Thyroid gland (tissue), 4 donors: ENCODE measurements at regions not wholly inside any gene's neighbourhood (a gene's known extent, or its start where the extent isn't known, plus 50 kb on each side); places are given as distances from the start of the nearest gene placed in this dataset.

Experiments used
- POLR2A ChIP-seq, 2 donors: fragments of 450-650 bp; IDR thresholded peaks; one replicate each; pipeline ENCODE4 v1.6.1; 2017; ENCODE audit warnings: antibody characterized with exemption in 2 of 2, mild to moderate bottlenecking in 2 of 2, moderate library complexity in 1 of 2
- TF ChIP-seq, protein P1 (sequence below), 6 experiments: fragments of 200-600 bp in 3 of 6; fragments of 450-650 bp in 3 of 6; sonication (generic) in 3 of 6; IDR thresholded peaks; one replicate each; pipeline ENCODE4 v1.5.1; 2016 to 2019; ENCODE audit warnings: antibody characterized with exemption in 6 of 6, mild to moderate bottlenecking in 2 of 6, inconsistent platforms in 1 of 6, moderate library complexity in 1 of 6

DNA sequence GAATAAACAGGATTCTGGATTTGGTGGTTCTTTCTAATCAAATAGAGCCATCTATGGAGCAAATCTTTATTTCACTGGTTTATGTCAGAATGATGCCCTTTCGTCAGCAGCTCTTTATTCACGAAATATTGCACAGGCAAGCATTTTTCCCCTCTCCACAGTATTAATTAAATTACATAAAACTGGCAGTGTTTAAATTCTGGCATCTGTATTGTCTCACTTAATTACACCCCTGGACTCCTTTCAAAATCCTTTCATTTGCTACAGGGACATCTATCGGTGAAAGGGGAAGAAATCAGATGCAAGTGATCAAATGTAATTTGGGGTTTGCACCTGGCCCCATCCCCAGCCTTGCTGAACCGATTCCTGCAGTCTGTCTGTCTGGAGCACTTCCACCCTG is 801.9 kb downstream of the QKI start:
- TF ChIP-seq, protein P1, sequence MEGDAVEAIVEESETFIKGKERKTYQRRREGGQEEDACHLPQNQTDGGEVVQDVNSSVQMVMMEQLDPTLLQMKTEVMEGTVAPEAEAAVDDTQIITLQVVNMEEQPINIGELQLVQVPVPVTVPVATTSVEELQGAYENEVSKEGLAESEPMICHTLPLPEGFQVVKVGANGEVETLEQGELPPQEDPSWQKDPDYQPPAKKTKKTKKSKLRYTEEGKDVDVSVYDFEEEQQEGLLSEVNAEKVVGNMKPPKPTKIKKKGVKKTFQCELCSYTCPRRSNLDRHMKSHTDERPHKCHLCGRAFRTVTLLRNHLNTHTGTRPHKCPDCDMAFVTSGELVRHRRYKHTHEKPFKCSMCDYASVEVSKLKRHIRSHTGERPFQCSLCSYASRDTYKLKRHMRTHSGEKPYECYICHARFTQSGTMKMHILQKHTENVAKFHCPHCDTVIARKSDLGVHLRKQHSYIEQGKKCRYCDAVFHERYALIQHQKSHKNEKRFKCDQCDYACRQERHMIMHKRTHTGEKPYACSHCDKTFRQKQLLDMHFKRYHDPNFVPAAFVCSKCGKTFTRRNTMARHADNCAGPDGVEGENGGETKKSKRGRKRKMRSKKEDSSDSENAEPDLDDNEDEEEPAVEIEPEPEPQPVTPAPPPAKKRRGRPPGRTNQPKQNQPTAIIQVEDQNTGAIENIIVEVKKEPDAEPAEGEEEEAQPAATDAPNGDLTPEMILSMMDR (IDR thresholded peaks at IDR 0.05): no peak
- no peak for TF ChIP-seq POLR2A (IDR thresholded peaks at IDR 0.05)
